Activated naive CD8-positive, alpha-beta T cell treated with anti-CD3 and anti-CD28 coated beads, Interleukin-2, amount 50 U/mL, for 24 hours (primary cell): ENCODE measurements at regions not wholly inside any gene's neighbourhood (a gene's known extent, or its start where the extent isn't known, plus 50 kb on each side); places are given as distances from the start of the nearest gene placed in this dataset.

Source experiments
- ATAC-seq: fragments of 150-1000 bp; cut with Tn5 transposase; one replicate; pipeline ENCODE4 v1.10.0; 2021
- DNase-seq: peaks from one replicate; pipeline ENCODE4 v3.0.0; 2021
- H3K27ac Mint-ChIP-seq: one replicate; pipeline ENCODE4 v1.8.0; 2021; ENCODE audit warnings: mild to moderate bottlenecking, mixed read lengths
- H3K27me3 Mint-ChIP-seq: one replicate; pipeline ENCODE4 v1.8.0; 2021; ENCODE audit warnings: mixed read lengths
- H3K36me3 Mint-ChIP-seq: one replicate; pipeline ENCODE4 v1.8.0; 2021; ENCODE audit warnings: low read depth, mixed read lengths
- H3K4me1 Mint-ChIP-seq: one replicate; pipeline ENCODE4 v1.8.0; 2021; ENCODE audit warnings: mixed read lengths
- H3K4me3 Mint-ChIP-seq: one replicate; pipeline ENCODE4 v1.8.0; 2021; ENCODE audit warnings: mild to moderate bottlenecking, moderate library complexity, mixed read lengths
- H3K9me3 Mint-ChIP-seq: one replicate; pipeline ENCODE4 v1.8.0; 2021; ENCODE audit warnings: mixed read lengths

GRCh38 chr12:89857652-89858274 lies 149.1 kb upstream of the ATP2B1 start:
- DNase-seq (no peak), ATAC-seq (no peak)
- no peak overlapping the region for H3K4me3 Mint-ChIP-seq
- H3K4me1 Mint-ChIP-seq: peaks cover 70% of the 10 kb centered on the region
- peaks cover 11% of the 10 kb centered on the region for H3K9me3 Mint-ChIP-seq
- no peaks in the 10 kb centered on the region for H3K36me3 Mint-ChIP-seq
- H3K27ac Mint-ChIP-seq: peak overlapping the region; percentile 1
- H3K27me3 Mint-ChIP-seq: no peaks in the 10 kb centered on the region

GRCh38 chr12:89856431-89856830 lies 147.8 kb upstream of the ATP2B1 start:
- ATAC-seq (peak; percentile 96), DNase-seq (no peak)
- Mint-ChIP-seq H3K36me3 (no peaks in the 10 kb centered on the region), H3K4me3 (peak overlapping the region; percentile 44), H3K27me3 (no peaks in the 10 kb centered on the region), H3K9me3 (peaks cover 9% of the 10 kb centered on the region), H3K27ac (peak overlapping the region; percentile 71), H3K4me1 (peaks cover 58% of the 10 kb centered on the region)

- no peak overlapping the region for H3K4me3 Mint-ChIP-seq
These were observed 140.1 kb upstream of the ATP2B1 start for GRCh38 chr12:89848732-89849131.

GRCh38 chr12:89846473-89847055 lies 137.9 kb upstream of the ATP2B1 start:
- Mint-ChIP-seq H3K4me3 (no peak overlapping the region), H3K27me3 (no peaks in the 10 kb centered on the region), H3K9me3 (no peaks in the 10 kb centered on the region), H3K27ac (no peak overlapping the region), H3K36me3 (no peaks in the 10 kb centered on the region), H3K4me1 (peaks cover 8% of the 10 kb centered on the region)
- no peak for DNase-seq
- no peak for ATAC-seq

More at GRCh38 chr12:89848732-89849131, 140.1 kb upstream of the ATP2B1 start:
- Mint-ChIP-seq H3K36me3 (no peaks in the 10 kb centered on the region), H3K9me3 (no peaks in the 10 kb centered on the region), H3K27ac (no peak overlapping the region), H3K27me3 (no peaks in the 10 kb centered on the region), H3K4me1 (peaks cover 8% of the 10 kb centered on the region)
- no peak for ATAC-seq
- no peak for DNase-seq

- Mint-ChIP-seq H3K4me1 (peaks cover 8% of the 10 kb centered on the region), H3K27ac (no peak overlapping the region), H3K36me3 (no peaks in the 10 kb centered on the region), H3K27me3 (no peaks in the 10 kb centered on the region), H3K9me3 (no peaks in the 10 kb centered on the region), H3K4me3 (no peak overlapping the region)
- ATAC-seq (no peak), DNase-seq (no peak)
These were observed 137.1 kb upstream of the ATP2B1 start for GRCh38 chr12:89845767-89846166.

GRCh38 chr12:89845366-89845765 lies 136.7 kb upstream of the ATP2B1 start:
- H3K4me1 Mint-ChIP-seq: peaks cover 8% of the 10 kb centered on the region

GRCh38 chr12:89844539-89844938 lies 135.9 kb upstream of the ATP2B1 start:
- H3K27me3 Mint-ChIP-seq: no peaks in the 10 kb centered on the region
- no peak overlapping the region for H3K4me3 Mint-ChIP-seq
- DNase-seq (no peak), ATAC-seq (no peak)
- no peak overlapping the region for H3K27ac Mint-ChIP-seq
- no peaks in the 10 kb centered on the region for H3K36me3 Mint-ChIP-seq
- peaks cover 10% of the 10 kb centered on the region for H3K4me1 Mint-ChIP-seq
- H3K9me3 Mint-ChIP-seq: no peaks in the 10 kb centered on the region

More at GRCh38 chr12:89845366-89845765, 136.7 kb upstream of the ATP2B1 start:
- no peaks in the 10 kb centered on the region for H3K36me3 Mint-ChIP-seq
- H3K4me3 Mint-ChIP-seq: no peak overlapping the region
- ATAC-seq (no peak), DNase-seq (no peak)
- no peak overlapping the region for H3K27ac Mint-ChIP-seq
- no peaks in the 10 kb centered on the region for H3K9me3 Mint-ChIP-seq
- no peaks in the 10 kb centered on the region for H3K27me3 Mint-ChIP-seq

- H3K9me3 Mint-ChIP-seq: no peaks in the 10 kb centered on the region
- H3K4me3 Mint-ChIP-seq: no peak overlapping the region
- H3K4me1 Mint-ChIP-seq: peaks cover 7% of the 10 kb centered on the region
- no peak for DNase-seq
- no peak overlapping the region for H3K27ac Mint-ChIP-seq
- no peak for ATAC-seq
- no peaks in the 10 kb centered on the region for H3K36me3 Mint-ChIP-seq
- no peaks in the 10 kb centered on the region for H3K27me3 Mint-ChIP-seq
These were observed 131.7 kb upstream of the ATP2B1 start for GRCh38 chr12:89840162-89840922.

GRCh38 chr12:89839444-89839843 lies 130.8 kb upstream of the ATP2B1 start:
- no peaks in the 10 kb centered on the region for H3K36me3 Mint-ChIP-seq
- H3K27ac Mint-ChIP-seq: no peak overlapping the region
- H3K9me3 Mint-ChIP-seq: no peaks in the 10 kb centered on the region
- peaks cover 4% of the 10 kb centered on the region for H3K4me1 Mint-ChIP-seq
- H3K4me3 Mint-ChIP-seq: no peak overlapping the region
- H3K27me3 Mint-ChIP-seq: no peaks in the 10 kb centered on the region
- DNase-seq: no peak
- no peak for ATAC-seq

GRCh38 chr12:89838833-89839232 lies 130.2 kb upstream of the ATP2B1 start:
- Mint-ChIP-seq H3K36me3 (no peaks in the 10 kb centered on the region), H3K27ac (no peak overlapping the region)

GRCh38 chr12:89836026-89836425 lies 127.4 kb upstream of the ATP2B1 start:
- peaks cover 4% of the 10 kb centered on the region for H3K4me1 Mint-ChIP-seq
- H3K27ac Mint-ChIP-seq: no peak overlapping the region
- H3K36me3 Mint-ChIP-seq: no peaks in the 10 kb centered on the region
- H3K27me3 Mint-ChIP-seq: no peaks in the 10 kb centered on the region
- H3K9me3 Mint-ChIP-seq: no peaks in the 10 kb centered on the region
- no peak overlapping the region for H3K4me3 Mint-ChIP-seq
- DNase-seq (no peak), ATAC-seq (no peak)

More at GRCh38 chr12:89838833-89839232, 130.2 kb upstream of the ATP2B1 start:
- Mint-ChIP-seq H3K9me3 (no peaks in the 10 kb centered on the region), H3K27me3 (no peaks in the 10 kb centered on the region), H3K4me1 (peaks cover 4% of the 10 kb centered on the region), H3K4me3 (no peak overlapping the region)
- DNase-seq: no peak
- no peak for ATAC-seq

GRCh38 chr12:89834676-89835075 lies 126.0 kb upstream of the ATP2B1 start:
- no peak overlapping the region for H3K4me3 Mint-ChIP-seq
- no peaks in the 10 kb centered on the region for H3K9me3 Mint-ChIP-seq
- H3K27ac Mint-ChIP-seq: no peak overlapping the region
- DNase-seq (no peak), ATAC-seq (no peak)
- no peaks in the 10 kb centered on the region for H3K27me3 Mint-ChIP-seq
- H3K36me3 Mint-ChIP-seq: no peaks in the 10 kb centered on the region
- H3K4me1 Mint-ChIP-seq: peaks cover 4% of the 10 kb centered on the region

GRCh38 chr12:89833337-89834252 lies 125.0 kb upstream of the ATP2B1 start:
- ATAC-seq (no peak), DNase-seq (no peak)
- no peaks in the 10 kb centered on the region for H3K9me3 Mint-ChIP-seq
- H3K27me3 Mint-ChIP-seq: no peaks in the 10 kb centered on the region
- H3K27ac Mint-ChIP-seq: no peak overlapping the region
- no peaks in the 10 kb centered on the region for H3K4me1 Mint-ChIP-seq
- no peaks in the 10 kb centered on the region for H3K36me3 Mint-ChIP-seq
- H3K4me3 Mint-ChIP-seq: no peak overlapping the region

GRCh38 chr12:89832336-89832735 lies 123.7 kb upstream of the ATP2B1 start:
- no peaks in the 10 kb centered on the region for H3K9me3 Mint-ChIP-seq
- no peaks in the 10 kb centered on the region for H3K36me3 Mint-ChIP-seq
- no peaks in the 10 kb centered on the region for H3K4me1 Mint-ChIP-seq
- H3K4me3 Mint-ChIP-seq: no peak overlapping the region
- H3K27me3 Mint-ChIP-seq: no peaks in the 10 kb centered on the region
- no peak for ATAC-seq
- DNase-seq: no peak
- H3K27ac Mint-ChIP-seq: no peak overlapping the region
